Liver (tissue), 8 donors: ENCODE measurements at regions not wholly inside any gene's neighbourhood (a gene's known extent, or its start where the extent isn't known, plus 50 kb on each side); places are given as distances from the start of the nearest gene placed in this dataset.

ENCODE experiments used
- DNase-seq: peaks from one replicate; pipeline ENCODE4 v3.0.0-alpha.2; 2017; ENCODE audit warnings: low spot score
- H3K27ac ChIP-seq, 2 donors: one replicate each; pipeline ENCODE4 v1.7.0; 2013; ENCODE audit warnings: inconsistent platforms in 2 of 2, low read length in 2 of 2, control low read depth in 1 of 2, low read depth in 1 of 2, mild to moderate bottlenecking in 1 of 2
- H3K27me3 ChIP-seq, 4 donors: one replicate each; pipeline versions ENCODE4 v1.6.1 to v1.7.0; 2013; ENCODE audit warnings: low read length in 3 of 4, inconsistent platforms in 1 of 4, mild to moderate bottlenecking in 1 of 4, moderate library complexity in 1 of 4; ENCODE audit not compliant: control insufficient read depth in 4 of 4, insufficient read depth in 4 of 4
- H3K36me3 ChIP-seq, 4 donors: one replicate each; pipeline versions ENCODE4 v1.6.1 to v1.7.0; 2013; ENCODE audit warnings: low read length in 3 of 4, mild to moderate bottlenecking in 3 of 4, low read depth in 1 of 4, moderate library complexity in 1 of 4; ENCODE audit not compliant: control insufficient read depth in 4 of 4, insufficient read depth in 3 of 4
- H3K4me1 ChIP-seq, 4 donors: one replicate each; pipeline versions ENCODE4 v1.6.1 to v1.7.0; 2013; ENCODE audit warnings: low read length in 3 of 4, mild to moderate bottlenecking in 3 of 4, moderate library complexity in 1 of 4; ENCODE audit not compliant: control insufficient read depth in 4 of 4, insufficient read depth in 4 of 4
- H3K4me3 ChIP-seq, 3 donors: one replicate each; pipeline versions ENCODE4 v1.6.1 to v1.7.0; 2013; ENCODE audit warnings: low read length in 3 of 3, control low read depth in 1 of 3, low read depth in 1 of 3, mild to moderate bottlenecking in 1 of 3
- H3K9ac ChIP-seq, 2 donors: one replicate each; pipeline ENCODE4 v1.7.0; 2013; ENCODE audit warnings: low read length in 2 of 2, mild to moderate bottlenecking in 2 of 2, moderate library complexity in 2 of 2, control low read depth in 1 of 2, low read depth in 1 of 2
- H3K9me3 ChIP-seq, 4 donors: one replicate each; pipeline versions ENCODE4 v1.6.1 to v1.7.0; 2013; ENCODE audit warnings: low read length in 3 of 4; ENCODE audit not compliant: control insufficient read depth in 4 of 4
- EGR1 ChIP-seq, 2 donors: IDR thresholded peaks; 2 replicates each; pipeline ENCODE4 v1.6.1; 2016 to 2018; ENCODE audit warnings: antibody characterized with exemption in 2 of 2, low read depth in 2 of 2
- FOXA1 ChIP-seq: IDR thresholded peaks from 2 replicates; pipeline ENCODE4 v1.6.1; 2016; ENCODE audit warnings: antibody characterized with exemption
- FOXA2 ChIP-seq: IDR thresholded peaks from 2 replicates; pipeline ENCODE4 v1.6.1; 2016; ENCODE audit warnings: antibody characterized with exemption
- GABPA ChIP-seq, 2 donors: IDR thresholded peaks in 1 of 2; conservative IDR thresholded peaks in 1 of 2; 2 replicates each; pipeline ENCODE4 v1.6.1; 2016; ENCODE audit warnings: antibody characterized with exemption in 2 of 2, mild to moderate bottlenecking in 1 of 2, moderate library complexity in 1 of 2
- HNF4A ChIP-seq, 2 donors: conservative IDR thresholded peaks; 2 replicates each; pipeline ENCODE4 v1.6.1; 2016; ENCODE audit warnings: antibody characterized with exemption in 2 of 2, mild to moderate bottlenecking in 2 of 2
- HNF4G ChIP-seq: IDR thresholded peaks from 2 replicates; pipeline ENCODE4 v1.6.1; 2016; ENCODE audit warnings: antibody characterized with exemption
- JUND ChIP-seq, 2 donors: IDR thresholded peaks; 2 replicates each; pipeline ENCODE4 v1.6.1; 2016; ENCODE audit warnings: antibody characterized with exemption in 2 of 2
- NR2F2 ChIP-seq: IDR thresholded peaks from 2 replicates; pipeline ENCODE4 v1.6.1; 2016; ENCODE audit warnings: antibody characterized with exemption
- RAD21 ChIP-seq, 2 donors: IDR thresholded peaks; 2 replicates each; pipeline ENCODE4 v1.6.1; 2016; ENCODE audit warnings: antibody characterized with exemption in 2 of 2, mild to moderate bottlenecking in 2 of 2
- RXRA ChIP-seq, 2 donors: IDR thresholded peaks; 2 replicates each; pipeline ENCODE4 v1.6.1; 2017 to 2018; ENCODE audit warnings: antibody characterized with exemption in 2 of 2, mild to moderate bottlenecking in 1 of 2
- SP1 ChIP-seq: IDR thresholded peaks from 2 replicates; pipeline ENCODE4 v1.6.1; 2018; ENCODE audit warnings: antibody characterized with exemption, mild to moderate bottlenecking
- TAF1 ChIP-seq: conservative IDR thresholded peaks from 2 replicates; pipeline ENCODE4 v1.6.1; 2016; ENCODE audit warnings: antibody characterized with exemption, mild to moderate bottlenecking
- YY1 ChIP-seq: IDR thresholded peaks from 2 replicates; pipeline ENCODE4 v1.6.1; 2016; ENCODE audit warnings: antibody characterized with exemption, mild to moderate bottlenecking
- ZBTB33 ChIP-seq: IDR thresholded peaks from 2 replicates; pipeline ENCODE4 v1.6.1; 2016; ENCODE audit warnings: antibody characterized with exemption
- WGBS: extraction: QIAGEN DNeasy Blood & Tissue Kit; methylation state at CpG from one replicate; pipeline ENCODE4 v1.1.7; 2013; 5-methylcytosine and 5-hydroxymethylcytosine counted together
- TF ChIP-seq, protein P1 (sequence below): IDR thresholded peaks from 2 replicates; pipeline ENCODE4 v1.6.1; 2016; ENCODE audit warnings: antibody characterized with exemption
- TF ChIP-seq, protein P2 (sequence below): IDR thresholded peaks from 2 replicates; pipeline ENCODE4 v1.6.1; 2016; ENCODE audit warnings: antibody characterized with exemption
- TF ChIP-seq, protein P3 (sequence below): IDR thresholded peaks from 2 replicates; pipeline ENCODE4 v1.6.1; 2016; ENCODE audit warnings: antibody characterized with exemption, mild to moderate bottlenecking
- TF ChIP-seq, protein P4 (sequence below): fragments of 150-350 bp; IDR thresholded peaks from 2 replicates; pipeline ENCODE4 v1.5.1; 2017; ENCODE audit warnings: improper control_type of control experiment, low read depth, low read length; ENCODE audit not compliant: missing input control
- donor health status: healthy.
- donor health status: healthy.
- donor health status: healthy.
- donor health status: healthy.
- donor health status: healthy.

DNA sequence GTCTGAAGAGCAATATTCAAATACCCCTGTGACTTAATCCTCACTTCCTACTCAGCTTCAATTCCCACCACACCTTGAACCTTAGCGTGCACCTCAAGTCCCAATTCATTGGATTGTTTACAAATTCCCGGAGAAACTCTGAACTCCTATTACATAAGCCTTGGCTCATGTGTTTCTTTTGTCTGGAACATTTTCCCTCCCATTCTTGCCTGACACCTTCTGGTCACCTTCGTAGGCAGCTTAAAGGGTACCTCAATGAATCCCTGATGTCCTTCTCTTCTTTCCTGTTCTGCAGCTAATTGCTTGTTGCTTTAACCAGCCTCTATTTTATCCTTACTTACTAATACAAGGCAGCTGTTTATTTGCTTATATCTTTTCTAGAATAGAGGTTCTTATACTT lies 85.0 kb upstream of the SEL1L start:
- no peaks in the 10 kb centered on the region for H3K27me3 ChIP-seq
- TF ChIP-seq RAD21 (IDR thresholded peaks at IDR 0.05) (no peak), HNF4A (conservative IDR thresholded peaks at IDR 0.05) (no peak), YY1 (no peak), HNF4G (no peak), RXRA (IDR thresholded peaks at IDR 0.05) (no peak), SP1 (no peak), FOXA2 (no peak), TAF1 (no peak), NR2F2 (no peak), EGR1 (IDR thresholded peaks at IDR 0.05; ENCODE audit: low read depth in 2 of 2) (no peak), ZBTB33 (no peak), JUND (IDR thresholded peaks at IDR 0.05) (no peak), FOXA1 (no peak), GABPA (IDR thresholded peaks at IDR 0.05 in 1 of 2, conservative IDR thresholded peaks at IDR 0.05 in 1 of 2) (no peak)
- TF ChIP-seq, protein P1, sequence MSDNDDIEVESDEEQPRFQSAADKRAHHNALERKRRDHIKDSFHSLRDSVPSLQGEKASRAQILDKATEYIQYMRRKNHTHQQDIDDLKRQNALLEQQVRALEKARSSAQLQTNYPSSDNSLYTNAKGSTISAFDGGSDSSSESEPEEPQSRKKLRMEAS, result no peak
- TF ChIP-seq, protein P2, sequence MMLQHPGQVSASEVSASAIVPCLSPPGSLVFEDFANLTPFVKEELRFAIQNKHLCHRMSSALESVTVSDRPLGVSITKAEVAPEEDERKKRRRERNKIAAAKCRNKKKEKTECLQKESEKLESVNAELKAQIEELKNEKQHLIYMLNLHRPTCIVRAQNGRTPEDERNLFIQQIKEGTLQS, result no peak
- TF ChIP-seq, protein P3, sequence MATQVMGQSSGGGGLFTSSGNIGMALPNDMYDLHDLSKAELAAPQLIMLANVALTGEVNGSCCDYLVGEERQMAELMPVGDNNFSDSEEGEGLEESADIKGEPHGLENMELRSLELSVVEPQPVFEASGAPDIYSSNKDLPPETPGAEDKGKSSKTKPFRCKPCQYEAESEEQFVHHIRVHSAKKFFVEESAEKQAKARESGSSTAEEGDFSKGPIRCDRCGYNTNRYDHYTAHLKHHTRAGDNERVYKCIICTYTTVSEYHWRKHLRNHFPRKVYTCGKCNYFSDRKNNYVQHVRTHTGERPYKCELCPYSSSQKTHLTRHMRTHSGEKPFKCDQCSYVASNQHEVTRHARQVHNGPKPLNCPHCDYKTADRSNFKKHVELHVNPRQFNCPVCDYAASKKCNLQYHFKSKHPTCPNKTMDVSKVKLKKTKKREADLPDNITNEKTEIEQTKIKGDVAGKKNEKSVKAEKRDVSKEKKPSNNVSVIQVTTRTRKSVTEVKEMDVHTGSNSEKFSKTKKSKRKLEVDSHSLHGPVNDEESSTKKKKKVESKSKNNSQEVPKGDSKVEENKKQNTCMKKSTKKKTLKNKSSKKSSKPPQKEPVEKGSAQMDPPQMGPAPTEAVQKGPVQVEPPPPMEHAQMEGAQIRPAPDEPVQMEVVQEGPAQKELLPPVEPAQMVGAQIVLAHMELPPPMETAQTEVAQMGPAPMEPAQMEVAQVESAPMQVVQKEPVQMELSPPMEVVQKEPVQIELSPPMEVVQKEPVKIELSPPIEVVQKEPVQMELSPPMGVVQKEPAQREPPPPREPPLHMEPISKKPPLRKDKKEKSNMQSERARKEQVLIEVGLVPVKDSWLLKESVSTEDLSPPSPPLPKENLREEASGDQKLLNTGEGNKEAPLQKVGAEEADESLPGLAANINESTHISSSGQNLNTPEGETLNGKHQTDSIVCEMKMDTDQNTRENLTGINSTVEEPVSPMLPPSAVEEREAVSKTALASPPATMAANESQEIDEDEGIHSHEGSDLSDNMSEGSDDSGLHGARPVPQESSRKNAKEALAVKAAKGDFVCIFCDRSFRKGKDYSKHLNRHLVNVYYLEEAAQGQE, result no peak
- TF ChIP-seq, protein P4, sequence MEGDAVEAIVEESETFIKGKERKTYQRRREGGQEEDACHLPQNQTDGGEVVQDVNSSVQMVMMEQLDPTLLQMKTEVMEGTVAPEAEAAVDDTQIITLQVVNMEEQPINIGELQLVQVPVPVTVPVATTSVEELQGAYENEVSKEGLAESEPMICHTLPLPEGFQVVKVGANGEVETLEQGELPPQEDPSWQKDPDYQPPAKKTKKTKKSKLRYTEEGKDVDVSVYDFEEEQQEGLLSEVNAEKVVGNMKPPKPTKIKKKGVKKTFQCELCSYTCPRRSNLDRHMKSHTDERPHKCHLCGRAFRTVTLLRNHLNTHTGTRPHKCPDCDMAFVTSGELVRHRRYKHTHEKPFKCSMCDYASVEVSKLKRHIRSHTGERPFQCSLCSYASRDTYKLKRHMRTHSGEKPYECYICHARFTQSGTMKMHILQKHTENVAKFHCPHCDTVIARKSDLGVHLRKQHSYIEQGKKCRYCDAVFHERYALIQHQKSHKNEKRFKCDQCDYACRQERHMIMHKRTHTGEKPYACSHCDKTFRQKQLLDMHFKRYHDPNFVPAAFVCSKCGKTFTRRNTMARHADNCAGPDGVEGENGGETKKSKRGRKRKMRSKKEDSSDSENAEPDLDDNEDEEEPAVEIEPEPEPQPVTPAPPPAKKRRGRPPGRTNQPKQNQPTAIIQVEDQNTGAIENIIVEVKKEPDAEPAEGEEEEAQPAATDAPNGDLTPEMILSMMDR, result no peak
- no peaks in the 10 kb centered on the region for H3K36me3 ChIP-seq
- no peaks in the 10 kb centered on the region for H3K9me3 ChIP-seq
- H3K4me1 ChIP-seq, result peaks cover 0 to 1% (median 0%) of the 10 kb centered on the region in 4 donors
- 33% methylated on average over 3 of the region's 3 CpGs for WGBS
- no peak overlapping the region for H3K27ac ChIP-seq
- no peak overlapping the region for H3K9ac ChIP-seq
- H3K4me3 ChIP-seq, result no peak overlapping the region
- DNase-seq, result no peak
